ENCODE measurements at regions not wholly inside any gene's neighbourhood (a gene's known extent, or its start where the extent isn't known, plus 50 kb on each side); places are given as distances from the start of the nearest gene placed in this dataset.
A peak's percentile ranks its signal among the peaks of the same experiment; 100 is the strongest.

- no peak for DNase-seq
Observed at GRCh38 chr18:44521668-44522022, 159.0 kb upstream of the SETBP1 start.

- no peak for DNase-seq
Observed at GRCh38 chr18:44526705-44527415, 153.8 kb upstream of the SETBP1 start.

DNA sequence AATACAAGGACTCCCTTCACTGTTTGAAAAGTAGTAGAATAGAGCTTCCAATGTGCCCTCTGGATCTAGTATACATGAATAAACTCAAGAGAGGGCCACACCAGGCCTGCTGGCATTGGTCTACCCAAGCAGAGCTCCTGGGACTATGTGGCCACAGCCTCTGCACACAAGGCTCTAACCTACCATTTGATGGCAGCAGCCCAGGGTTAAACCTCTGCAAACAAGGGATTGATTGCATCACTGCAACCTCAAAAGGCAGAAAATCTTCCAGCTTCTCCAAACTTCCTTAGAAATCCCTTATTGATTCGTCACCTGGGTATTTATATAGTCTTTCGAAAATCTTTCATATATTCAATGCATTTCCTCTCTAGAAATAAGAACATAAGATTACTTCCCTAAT, 147.6 kb upstream of the SETBP1 start:
- DNase-seq = no peak

- DNase-seq = no peak
Observed at GRCh38 chr18:44536046-44536445, 144.6 kb upstream of the SETBP1 start.

GRCh38 chr18:44536619-44537018, 144.1 kb upstream of the SETBP1 start:
- DNase-seq = peak in 2 of 3 experiments; percentile 38 to 56

DNA sequence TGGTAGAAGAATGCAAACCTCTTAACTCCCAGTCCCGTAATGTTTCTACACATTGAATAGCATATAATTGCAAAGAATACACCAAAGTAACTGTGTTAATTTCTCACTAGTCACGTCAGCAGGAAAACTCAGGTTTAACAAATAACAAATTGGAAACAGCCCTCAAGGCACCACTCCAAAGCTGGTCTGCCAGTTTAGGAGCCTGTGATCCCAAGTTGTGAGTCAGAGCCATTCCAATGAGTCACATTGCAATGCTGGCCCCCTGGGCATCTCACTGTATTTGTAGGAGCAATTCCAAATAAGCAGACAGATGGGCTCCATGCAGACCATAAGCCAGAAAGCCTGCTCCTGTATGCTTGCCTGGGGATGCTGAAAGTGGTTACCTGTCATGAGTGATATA, 143.2 kb upstream of the SETBP1 start:
- no peak for DNase-seq

DNA sequence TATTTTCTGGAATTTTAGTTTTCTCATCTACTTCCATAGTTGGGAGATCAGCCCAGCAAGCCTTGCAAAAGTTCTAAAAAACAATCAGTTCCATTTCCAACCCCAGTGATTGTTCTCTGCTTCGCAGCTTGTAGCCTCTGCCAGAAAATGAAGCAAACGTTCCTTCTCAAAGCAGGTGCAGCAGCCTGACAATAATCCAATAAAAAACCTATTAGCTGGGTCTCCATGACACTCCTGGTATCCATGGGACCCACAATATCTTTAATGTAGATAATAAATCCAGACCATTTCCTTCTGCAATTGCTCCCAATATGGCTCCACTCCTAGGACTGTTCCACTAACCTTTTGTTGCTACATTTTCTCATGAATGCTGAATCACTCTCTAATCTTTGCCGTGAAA, 140.8 kb upstream of the SETBP1 start:
- peak in 1 of 3 experiments; percentile 36 for DNase-seq

DNA sequence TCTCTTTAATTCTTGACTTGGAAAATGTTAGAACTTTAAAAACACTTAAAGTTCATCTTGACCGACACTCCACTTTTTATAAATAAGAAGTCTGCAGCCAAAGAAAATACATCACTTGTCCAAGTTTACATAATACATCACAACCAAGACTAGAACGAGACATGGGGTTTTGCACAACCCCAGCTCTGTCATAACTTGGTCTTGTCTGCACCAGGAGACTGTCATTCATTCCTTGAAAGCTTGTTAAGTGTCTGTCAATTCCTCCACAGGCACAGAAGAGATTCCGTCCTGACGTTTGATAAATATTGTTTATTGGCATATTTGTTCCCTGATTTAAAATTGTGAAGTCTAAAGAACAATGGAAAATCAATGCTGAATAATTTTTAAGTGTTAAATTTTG, 139.5 kb upstream of the SETBP1 start:
- DNase-seq = no peak

DNA sequence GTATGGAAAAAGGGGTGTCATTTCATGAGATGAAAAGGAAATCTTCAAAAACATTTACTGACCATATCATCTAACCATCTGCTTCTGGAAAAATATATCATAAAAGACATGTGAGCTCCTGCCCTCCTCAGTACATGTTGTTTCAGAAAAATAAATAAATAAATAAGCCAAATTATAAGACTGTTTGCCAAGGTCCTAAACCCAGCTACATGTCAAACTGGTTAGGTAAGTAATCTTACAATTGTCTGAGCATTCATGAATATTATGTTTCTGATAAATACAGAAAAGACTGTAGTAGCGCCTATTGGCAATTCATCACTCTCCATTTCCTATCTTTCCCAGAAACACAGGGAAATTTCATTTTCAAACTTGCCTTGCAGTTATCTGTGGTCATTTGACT, 138.9 kb upstream of the SETBP1 start:
- DNase-seq = peak in 2 of 3 experiments; percentile 17 to 57

GRCh38 chr18:44543387-44543786, 137.3 kb upstream of the SETBP1 start:
- DNase-seq = no peak

GRCh38 chr18:44545359-44545985, 135.2 kb upstream of the SETBP1 start:
- DNase-seq = peak in 1 of 3 experiments; percentile 15

DNA sequence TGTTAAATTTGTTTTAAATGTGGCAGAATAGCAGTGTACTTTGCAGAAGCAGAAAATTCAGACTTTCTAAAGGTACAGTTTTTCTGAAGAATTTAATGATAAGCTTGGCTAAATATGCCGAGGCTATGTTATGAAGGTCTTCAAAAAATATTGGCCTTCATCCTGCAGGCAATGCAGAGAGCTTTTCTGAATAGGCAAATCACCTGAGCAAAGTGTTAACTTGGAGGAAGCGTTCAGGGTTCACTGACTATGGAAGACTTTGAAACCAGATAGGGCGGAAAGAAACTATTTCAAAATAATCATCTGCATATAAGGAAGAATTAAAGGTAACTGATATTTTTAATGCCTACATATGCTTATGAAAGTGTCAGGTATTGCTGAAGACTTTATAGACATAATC, 133.7 kb upstream of the SETBP1 start:
- no peak for DNase-seq

- no peak for DNase-seq
Observed at GRCh38 chr18:44548291-44549221, 132.1 kb upstream of the SETBP1 start.

- no peak for DNase-seq
Observed at GRCh38 chr18:44552706-44553105, 128.0 kb upstream of the SETBP1 start.

DNA sequence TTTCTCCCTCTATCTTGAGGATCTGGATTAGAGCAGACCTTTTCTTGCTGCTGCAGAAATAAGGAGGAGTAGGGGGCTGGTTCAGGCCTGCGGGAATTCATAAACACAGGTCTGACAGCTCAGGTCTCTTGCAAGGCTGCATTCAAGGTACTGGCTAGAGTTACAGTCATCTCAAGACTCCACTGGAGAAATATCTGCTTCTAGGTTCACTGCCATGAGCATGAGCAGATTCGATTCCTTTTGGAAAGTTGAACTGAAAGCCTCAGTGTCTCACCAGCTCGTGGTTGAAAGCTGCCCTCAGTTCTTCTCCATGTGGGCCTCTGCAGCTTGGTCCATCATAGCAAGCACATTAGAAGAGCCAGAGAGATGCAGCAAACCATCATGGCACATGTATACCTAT, 124.4 kb upstream of the SETBP1 start:
- DNase-seq = no peak

GRCh38 chr18:44557616-44558151, 123.0 kb upstream of the SETBP1 start:
- DNase-seq = no peak

DNA sequence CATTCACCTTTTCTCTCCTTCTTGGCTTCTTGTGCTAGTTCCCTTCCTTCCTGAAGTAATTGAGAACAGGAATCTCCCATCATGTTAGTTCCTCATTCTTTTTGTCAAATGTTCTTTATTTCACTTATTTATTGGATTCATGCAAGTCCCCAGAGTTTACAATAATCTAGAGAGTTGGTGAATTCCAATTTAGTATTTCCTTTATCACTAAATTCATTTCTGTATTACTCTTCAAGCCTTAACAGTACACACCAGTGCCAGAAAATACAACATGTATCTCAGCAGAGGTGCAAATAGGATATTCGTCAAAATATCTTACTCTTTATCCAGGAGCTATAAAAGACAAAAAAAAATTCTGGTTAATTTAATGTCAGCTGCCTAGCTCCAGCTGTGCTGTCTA, 121.9 kb upstream of the SETBP1 start:
- no peak for DNase-seq

GRCh38 chr18:44562986-44563385, 117.7 kb upstream of the SETBP1 start:
- DNase-seq = no peak

GRCh38 chr18:44564922-44565321, 115.8 kb upstream of the SETBP1 start:
- DNase-seq = no peak

GRCh38 chr18:44568342-44568741, 112.3 kb upstream of the SETBP1 start:
- DNase-seq = no peak

GRCh38 chr18:44568986-44569385, 111.7 kb upstream of the SETBP1 start:
- DNase-seq = no peak

DNA sequence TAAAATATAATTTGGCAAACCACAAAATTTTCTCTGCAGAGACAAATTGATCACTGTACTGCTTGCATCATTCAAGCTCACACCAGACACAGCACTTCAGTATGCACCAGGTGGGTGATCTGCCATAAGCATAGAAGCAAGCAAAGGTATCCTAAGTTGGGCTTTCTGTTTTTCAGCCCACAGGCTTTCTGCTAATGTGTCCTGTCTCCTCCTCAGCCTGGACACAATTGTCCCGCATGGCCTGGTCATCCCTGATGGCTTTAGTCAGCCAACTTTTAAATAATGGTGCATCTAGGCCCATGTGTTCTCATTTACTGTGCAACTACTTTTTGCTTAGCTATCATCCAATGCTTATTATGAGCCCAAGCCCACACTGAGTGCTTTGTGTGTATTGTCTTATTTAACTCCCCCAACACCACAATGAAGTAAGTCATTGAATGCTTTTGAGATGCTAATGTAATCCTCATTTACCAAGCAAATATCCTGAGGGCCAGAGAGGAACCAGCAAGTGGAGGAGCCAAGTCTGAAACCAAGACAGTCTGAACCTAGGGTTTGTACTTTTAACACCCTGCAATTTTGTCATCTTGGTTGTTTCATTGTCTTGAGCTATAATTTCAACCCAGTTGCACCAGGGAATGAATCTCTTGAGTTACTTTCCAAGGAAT, 111.2 kb upstream of the SETBP1 start:
- DNase-seq = no peak
